ENCODE measurements at regions not wholly inside any gene's neighbourhood (a gene's known extent, or its start where the extent isn't known, plus 50 kb on each side); places are given as distances from the start of the nearest gene placed in this dataset.

DNA sequence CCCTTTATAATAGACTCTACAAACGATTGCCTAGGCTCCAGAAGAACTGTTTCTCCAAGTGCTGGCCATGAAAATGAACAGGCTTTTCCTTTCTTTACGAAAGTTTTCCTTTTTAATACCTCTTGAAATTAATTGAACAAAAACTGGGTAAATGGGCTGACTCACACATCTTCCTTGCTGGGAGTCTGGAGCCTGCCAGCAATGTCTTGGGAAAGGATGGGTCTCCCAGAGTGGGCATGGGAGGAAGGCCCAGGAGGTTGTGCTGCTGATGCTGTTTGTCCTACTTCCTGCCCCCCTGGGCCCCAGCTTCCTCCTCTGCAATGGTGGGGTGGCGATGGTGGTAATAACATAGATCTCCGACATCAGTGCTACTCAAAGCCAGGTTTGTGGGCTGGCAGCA, 174.1 kb downstream of the RPS24 start:
- no peak for TF ChIP-seq ARNT (IDR thresholded peaks at IDR 0.05)
- TF ChIP-seq BHLHE40 (IDR thresholded peaks at IDR 0.05; ENCODE audit: borderline replicate concordance), result no peak
- TF ChIP-seq SP1 (IDR thresholded peaks at IDR 0.05), result no peak
- TF ChIP-seq TARDBP (IDR thresholded peaks at IDR 0.05), result no peak
- TF ChIP-seq ZNF384 (IDR thresholded peaks at IDR 0.05), result no peak
- TF ChIP-seq L3MBTL2 (conservative IDR thresholded peaks at IDR 0.05), result no peak
- no peak for TF ChIP-seq FOXA1 (IDR thresholded peaks at IDR 0.05)
- TF ChIP-seq LEF1 (IDR thresholded peaks at IDR 0.05; ENCODE audit: borderline replicate concordance), result no peak
- TF ChIP-seq NFRKB (IDR thresholded peaks at IDR 0.05), result no peak
- ChIA-PET POLR2A (no interaction called here), CTCF (no interaction called here)
- DNase-seq (ENCODE audit: extremely low spot score), result no peak

DNA sequence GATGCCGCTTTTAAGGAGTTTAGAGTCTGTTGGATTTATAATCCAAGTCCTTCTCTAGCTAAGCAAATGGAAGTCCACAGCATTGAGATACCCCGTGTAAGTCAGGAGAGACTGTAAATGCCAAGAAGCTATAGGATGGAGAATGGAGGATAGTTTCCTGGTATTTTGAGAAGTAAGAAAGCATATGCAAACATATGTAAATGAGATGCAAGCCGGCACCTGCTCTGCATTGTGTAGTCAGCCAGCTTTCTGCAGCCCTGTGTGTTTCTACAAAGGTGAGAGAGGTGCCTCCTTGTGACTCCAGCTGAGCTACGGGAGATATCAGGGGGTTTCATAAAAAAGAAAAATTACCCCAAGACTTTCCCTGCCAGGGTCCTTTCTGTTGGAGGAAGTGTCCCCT, 176.3 kb downstream of the RPS24 start:
- ChIA-PET CTCF (interaction anchor here (0.6 kb wide), 1 partner anchor 160 kb away, joined by 3 read pairs; no protein-coding TSS in a partner anchor), POLR2A (no interaction called here)
- TF ChIP-seq L3MBTL2 (conservative IDR thresholded peaks at IDR 0.05) (no peak), ZNF384 (IDR thresholded peaks at IDR 0.05) (no peak), NFRKB (IDR thresholded peaks at IDR 0.05) (no peak), HDGF (IDR thresholded peaks at IDR 0.05; ENCODE audit: borderline replicate concordance) (no peak), PKNOX1 (IDR thresholded peaks at IDR 0.05) (no peak), SP1 (IDR thresholded peaks at IDR 0.05) (no peak), CTBP1 (IDR thresholded peaks at IDR 0.05; ENCODE audit: borderline replicate concordance) (no peak)
- DNase-seq (ENCODE audit: extremely low spot score), result no peak

DNA sequence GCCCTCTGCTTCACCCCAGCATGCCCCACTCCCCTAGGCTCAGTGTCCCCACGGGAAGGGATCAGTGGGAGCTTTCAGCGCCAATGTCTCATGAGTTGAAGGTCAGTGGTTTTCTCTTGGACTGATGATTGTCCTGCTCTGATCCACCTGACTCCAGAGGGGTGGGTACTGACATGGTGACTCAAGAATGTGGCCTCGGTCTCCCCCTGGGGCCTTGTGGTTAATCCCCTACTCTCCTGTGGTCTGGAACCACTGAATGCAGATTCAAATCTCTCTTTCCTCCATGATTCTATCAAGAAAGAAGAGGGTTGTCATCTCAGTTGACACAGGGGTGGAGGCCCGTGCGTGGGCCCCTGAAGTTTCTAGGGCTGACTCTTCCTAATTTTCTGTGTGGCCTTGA, 176.9 kb downstream of the RPS24 start:
- TF ChIP-seq TARDBP (IDR thresholded peaks at IDR 0.05) (no peak), SP1 (IDR thresholded peaks at IDR 0.05) (no peak), FOXK2 (IDR thresholded peaks at IDR 0.05) (no peak), LEF1 (IDR thresholded peaks at IDR 0.05; ENCODE audit: borderline replicate concordance) (no peak), ARNT (IDR thresholded peaks at IDR 0.05) (no peak)
- ChIA-PET CTCF (interaction anchor here (0.5 to 0.6 kb wide), 2 partner anchors 96 to 1945 kb away, joined by 3 read pairs; no protein-coding TSS in a partner anchor), POLR2A (no interaction called here)
- no peak for DNase-seq (ENCODE audit: extremely low spot score)

DNA sequence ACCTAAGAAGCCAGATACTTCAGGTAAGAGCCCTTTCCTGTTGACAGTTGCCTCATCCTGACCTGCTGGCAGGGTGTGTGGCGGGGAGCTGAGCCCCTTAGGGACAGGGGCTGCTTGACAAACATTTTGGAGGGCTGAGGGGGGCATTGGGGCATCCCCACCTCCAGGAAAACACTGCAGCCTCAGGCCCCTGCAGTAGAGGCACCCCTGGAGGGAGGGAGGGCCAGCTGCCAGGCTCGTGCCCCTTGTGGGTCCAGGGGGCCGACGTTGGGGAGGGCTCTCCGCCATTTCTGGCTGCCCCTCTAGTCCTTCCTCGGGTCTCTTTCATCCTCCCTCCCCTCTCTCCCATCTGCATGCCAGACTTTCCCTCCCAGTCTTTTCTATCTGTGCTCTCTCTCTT, 177.3 kb downstream of the RPS24 start:
- POLR2A ChIA-PET, result no interaction called here
- no peak for TF ChIP-seq FOXA1 (IDR thresholded peaks at IDR 0.05)
- no peak for TF ChIP-seq LEF1 (IDR thresholded peaks at IDR 0.05; ENCODE audit: borderline replicate concordance)
- no peak for TF ChIP-seq HDGF (IDR thresholded peaks at IDR 0.05; ENCODE audit: borderline replicate concordance)
- no peak for TF ChIP-seq SP1 (IDR thresholded peaks at IDR 0.05)
- no peak for TF ChIP-seq L3MBTL2 (conservative IDR thresholded peaks at IDR 0.05)
- no peak for TF ChIP-seq ZNF384 (IDR thresholded peaks at IDR 0.05)
- no peak for TF ChIP-seq FOXM1 (IDR thresholded peaks at IDR 0.05; ENCODE audit: borderline replicate concordance)
- TF ChIP-seq ELF4 (IDR thresholded peaks at IDR 0.05), result no peak
- TF ChIP-seq SUZ12 (IDR thresholded peaks at IDR 0.05), result no peak
- no peak for TF ChIP-seq TARDBP (IDR thresholded peaks at IDR 0.05)
- CTCF ChIA-PET, result interaction anchor here (0.5 to 0.6 kb wide), 2 partner anchors 95 to 1946 kb away, joined by 3 read pairs; no protein-coding TSS in a partner anchor
- no peak for DNase-seq (ENCODE audit: extremely low spot score)

DNA sequence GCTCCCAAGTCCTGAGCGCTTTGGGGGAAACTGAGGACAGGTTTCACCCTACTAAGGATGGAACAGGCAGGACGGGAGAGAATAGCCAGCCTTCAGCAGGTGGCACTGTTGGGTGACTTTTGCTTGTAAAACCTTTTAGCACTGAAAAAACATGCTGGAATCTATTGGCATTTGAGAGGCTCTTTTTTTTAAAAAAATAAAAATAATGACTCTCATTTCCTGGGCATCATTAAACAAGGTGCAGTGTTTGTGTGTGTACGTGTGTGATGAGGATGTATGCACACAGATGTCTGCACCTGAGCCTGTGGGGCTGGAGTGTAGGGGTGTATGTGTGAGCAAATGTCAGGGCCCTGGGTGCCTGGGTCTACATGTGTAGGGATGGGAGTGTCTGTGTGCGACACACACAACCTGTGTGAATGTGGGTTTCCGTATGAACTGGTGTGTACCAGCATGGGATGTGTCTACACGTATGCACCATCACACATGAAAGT, 177.9 kb downstream of the RPS24 start:
- ChIA-PET CTCF (no interaction called here), POLR2A (no interaction called here)
- no peak for DNase-seq (ENCODE audit: extremely low spot score)
- TF ChIP-seq FOXM1 (IDR thresholded peaks at IDR 0.05; ENCODE audit: borderline replicate concordance) (no peak), ARNT (IDR thresholded peaks at IDR 0.05) (no peak), FOXK2 (IDR thresholded peaks at IDR 0.05) (no peak), ZNF384 (IDR thresholded peaks at IDR 0.05) (no peak), SP1 (IDR thresholded peaks at IDR 0.05) (no peak), SUZ12 (IDR thresholded peaks at IDR 0.05) (no peak), HDGF (IDR thresholded peaks at IDR 0.05; ENCODE audit: borderline replicate concordance) (no peak), BHLHE40 (IDR thresholded peaks at IDR 0.05; ENCODE audit: borderline replicate concordance) (no peak), CTBP1 (IDR thresholded peaks at IDR 0.05; ENCODE audit: borderline replicate concordance) (no peak), L3MBTL2 (conservative IDR thresholded peaks at IDR 0.05) (no peak), PKNOX1 (IDR thresholded peaks at IDR 0.05) (no peak), NFRKB (IDR thresholded peaks at IDR 0.05) (no peak), ELF4 (IDR thresholded peaks at IDR 0.05) (no peak), LEF1 (IDR thresholded peaks at IDR 0.05; ENCODE audit: borderline replicate concordance) (no peak), FOXA1 (IDR thresholded peaks at IDR 0.05) (no peak), TARDBP (IDR thresholded peaks at IDR 0.05) (no peak)

- ChIA-PET CTCF (no interaction called here), POLR2A (no interaction called here)
- TF ChIP-seq FOXM1 (IDR thresholded peaks at IDR 0.05; ENCODE audit: borderline replicate concordance) (no peak), L3MBTL2 (conservative IDR thresholded peaks at IDR 0.05) (no peak), BHLHE40 (IDR thresholded peaks at IDR 0.05; ENCODE audit: borderline replicate concordance) (no peak), PKNOX1 (IDR thresholded peaks at IDR 0.05) (no peak), HDGF (IDR thresholded peaks at IDR 0.05; ENCODE audit: borderline replicate concordance) (no peak)
- DNase-seq (ENCODE audit: extremely low spot score), result no peak
Measured at GRCh38 chr10:78212060-78212785, 178.6 kb downstream of the RPS24 start.

Data from HEK293T (cell line).